PC-9 (cell line): ENCODE measurements at regions not wholly inside any gene's neighbourhood (a gene's known extent, or its start where the extent isn't known, plus 50 kb on each side); places are given as distances from the start of the nearest gene placed in this dataset.

Experiments used
- BruUV-seq: library from RNA; stranded (reverse); fragments of 400-500 nt; replicated peaks from 2 replicates; lab custom pipeline; 2021; lab: Mats Ljungman, UMichigan
- CTCF ChIA-PET: fragments of 300-600 bp; sonication (Branson Sonifier 250); formaldehyde crosslinking; loops from one replicate; lab custom pipeline; 2022; ENCODE audit warnings: antibody characterized with exemption; lab: Charles Lee
- POLR2A ChIA-PET: fragments of 300-600 bp; sonication (Branson Sonifier 250); formaldehyde crosslinking; loops from one replicate; lab custom pipeline; 2022; ENCODE audit warnings: antibody characterized with exemption; ENCODE audit not compliant: unreplicated experiment; lab: Charles Lee
- DNase-seq, 2 experiments: peaks; one replicate each; pipeline versions ENCODE4 v3.0.0 to v3.0.0-alpha.2; 2015 to 2022; ENCODE audit warnings: mixed read lengths in 1 of 2
- H2AFZ ChIP-seq: fragments of 200-600 bp; sonication (generic); 2 replicates; pipeline ENCODE4 v1.8.1; 2017; ENCODE audit warnings: antibody characterized with exemption
- H3F3A ChIP-seq: fragments of 200-600 bp; sonication (generic); 2 replicates; pipeline ENCODE4 v1.8.1; 2017; ENCODE audit warnings: antibody characterized with exemption, mild to moderate bottlenecking, low read depth; ENCODE audit not compliant: insufficient read depth
- H3K27ac ChIP-seq: fragments of 200-600 bp; sonication (generic); 2 replicates; pipeline ENCODE4 v1.6.1; 2016; ENCODE audit warnings: mixed run types
- H3K27me3 ChIP-seq: fragments of 200-600 bp; sonication (generic); 2 replicates; pipeline ENCODE4 v1.6.1; 2016; ENCODE audit warnings: low read depth, mixed run types; ENCODE audit not compliant: insufficient read depth
- H3K36me3 ChIP-seq: fragments of 200-600 bp; sonication (generic); 2 replicates; pipeline ENCODE4 v1.6.1; 2016; ENCODE audit warnings: low read depth, mixed run types
- H3K4me1 ChIP-seq: fragments of 200-600 bp; sonication (generic); replicated peaks from 2 replicates; pipeline ENCODE4 v1.6.1; 2016; ENCODE audit warnings: mixed run types; ENCODE audit not compliant: insufficient read depth
- H3K4me2 ChIP-seq: fragments of 200-600 bp; sonication (generic); 2 replicates; pipeline ENCODE4 v1.6.1; 2017; ENCODE audit warnings: mixed run types
- H3K4me3 ChIP-seq: fragments of 200-600 bp; sonication (generic); 2 replicates; pipeline ENCODE4 v1.6.1; 2016; ENCODE audit warnings: mixed run types
- H3K79me2 ChIP-seq: fragments of 200-600 bp; sonication (generic); 2 replicates; pipeline ENCODE4 v1.6.1; 2017; ENCODE audit warnings: low read depth, mixed run types
- H3K9me2 ChIP-seq: fragments of 200-600 bp; sonication (generic); 2 replicates; pipeline ENCODE4 v1.8.1; 2017; ENCODE audit warnings: mild to moderate bottlenecking; ENCODE audit not compliant: insufficient read depth
- H3K9me3 ChIP-seq: fragments of 200-600 bp; sonication (generic); 2 replicates; pipeline ENCODE4 v1.8.1; 2016; ENCODE audit warnings: low read depth; ENCODE audit not compliant: insufficient read depth
- H4K20me1 ChIP-seq: fragments of 200-600 bp; sonication (generic); 2 replicates; pipeline ENCODE4 v1.8.1; 2017; ENCODE audit not compliant: insufficient read depth
- CTCF ChIP-seq: fragments of 200-600 bp; sonication (generic); conservative IDR thresholded peaks from 2 replicates; pipeline ENCODE4 v1.6.1; 2017; ENCODE audit warnings: mixed run types, antibody characterized with exemption, mild to moderate bottlenecking, moderate library complexity
- EZH2 ChIP-seq: fragments of 200-600 bp; sonication (generic); IDR thresholded peaks from 2 replicates; pipeline ENCODE4 v1.8.0; 2017; ENCODE audit warnings: antibody characterized with exemption, low read depth
- intact Hi-C: fragments of 100-400 bp; cut with micrococcal nuclease; formaldehyde crosslinking; loops from one replicate; pipeline ENCODE4 v1.10.0; 2022; ENCODE audit not compliant: unreplicated experiment

- Histone ChIP-seq H3K9me3 (no peaks in the 10 kb centered on the region), H3K4me3 (no peak overlapping the region), H3K27me3 (no peaks in the 10 kb centered on the region), H3F3A (no peaks in the 10 kb centered on the region), H3K4me1 (no peaks in the 10 kb centered on the region), H3K4me2 (no peak overlapping the region), H2AFZ (no peak overlapping the region), H3K9me2 (no peaks in the 10 kb centered on the region; the same call in 1 of the 2 replicates), H4K20me1 (0 out of 2 replicates have a peak, but pooled peaks cover 3% of the 10 kb centered on the region), H3K79me2 (no peaks in the 10 kb centered on the region), H3K27ac (no peak overlapping the region), H3K36me3 (no peaks in the 10 kb centered on the region)
- CTCF ChIA-PET = no interaction called here
- BruUV-seq = no TSS peak
- intact Hi-C loops = no loop called here
- DNase-seq = no peak
- POLR2A ChIA-PET = no interaction called here
- TF ChIP-seq CTCF (no peak), EZH2 (no peak)
These were observed 370.1 kb downstream of the BMP2 start for GRCh38 chr20:7137395-7138151.

GRCh38 chr20:7144464-7144863 lies 377.0 kb downstream of the BMP2 start:
- ChIA-PET POLR2A (no interaction called here), CTCF (no interaction called here)
- intact Hi-C loops = no loop called here
- Histone ChIP-seq H2AFZ (no peak overlapping the region), H3K79me2 (no peaks in the 10 kb centered on the region), H3K4me2 (no peak overlapping the region), H3F3A (no peaks in the 10 kb centered on the region), H3K27me3 (no peaks in the 10 kb centered on the region), H3K9me3 (no peaks in the 10 kb centered on the region), H4K20me1 (no peaks in the 10 kb centered on the region), H3K4me3 (no peak overlapping the region), H3K27ac (no peak overlapping the region), H3K36me3 (no peaks in the 10 kb centered on the region), H3K4me1 (no peaks in the 10 kb centered on the region), H3K9me2 (no peaks in the 10 kb centered on the region; the same call in 1 of the 2 replicates)
- no TSS peak for BruUV-seq
- no peak for DNase-seq
- no peak for TF ChIP-seq CTCF
- TF ChIP-seq EZH2 = no peak

DNA sequence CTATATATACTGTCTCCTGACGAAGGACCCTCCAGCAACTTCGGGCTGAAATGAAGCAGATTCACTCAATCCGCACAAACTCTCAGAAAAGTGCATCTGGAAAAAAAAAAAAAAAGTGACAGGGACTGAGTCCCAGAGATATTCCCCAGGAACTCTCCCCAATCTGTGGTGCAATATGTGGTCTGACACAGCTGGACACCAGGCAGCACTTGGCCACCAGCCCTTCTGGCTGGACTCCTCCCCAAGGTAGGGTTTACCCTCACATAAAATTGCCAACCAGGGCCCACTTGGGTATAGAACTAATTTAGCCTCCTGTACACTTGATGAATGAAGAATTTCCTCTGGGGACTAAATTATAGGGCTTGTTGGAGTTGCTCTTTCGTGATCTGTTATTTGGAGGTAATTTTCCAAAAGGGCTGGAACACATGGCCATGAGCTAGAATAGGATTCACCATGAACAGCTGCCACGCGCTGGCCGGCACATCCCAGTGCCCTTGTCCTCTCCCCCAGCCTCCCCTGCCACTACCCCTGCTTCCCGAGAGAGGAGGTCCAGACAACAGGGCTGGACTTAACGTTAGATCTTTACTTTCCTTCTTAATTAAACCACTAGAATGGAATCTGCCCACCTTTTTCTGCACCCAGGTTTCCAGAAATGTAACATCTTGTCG lies 379.2 kb downstream of the BMP2 start:
- Histone ChIP-seq H3K9me3 (no peaks in the 10 kb centered on the region), H4K20me1 (no peaks in the 10 kb centered on the region), H3K4me3 (no peak overlapping the region), H3K79me2 (no peaks in the 10 kb centered on the region), H3K27ac (no peak overlapping the region), H3K4me2 (no peak overlapping the region), H3K9me2 (no peaks in the 10 kb centered on the region), H2AFZ (no peak overlapping the region), H3F3A (no peaks in the 10 kb centered on the region), H3K27me3 (no peaks in the 10 kb centered on the region), H3K4me1 (no peaks in the 10 kb centered on the region), H3K36me3 (no peaks in the 10 kb centered on the region)
- TF ChIP-seq EZH2 (no peak), CTCF (no peak)
- intact Hi-C loops = no loop called here
- ChIA-PET CTCF (interaction anchor here (0.6 kb wide), 1 partner anchor 469 kb away, joined by 3 read pairs; no protein-coding TSS in a partner anchor), POLR2A (no interaction called here)
- no peak for DNase-seq
- BruUV-seq = no TSS peak
